ELR (cell line): ENCODE measurements at regions not wholly inside any gene's neighbourhood (a gene's known extent, or its start where the extent isn't known, plus 50 kb on each side); places are given as distances from the start of the nearest gene placed in this dataset.
"Not testable (repeated sequence)": the region's sequence is repeated elsewhere in the genome, so short reads cannot be mapped to it uniquely, and the experiment has no call there.

Experiments
- DNase-seq: peaks from one replicate; pipeline ENCODE4 v3.0.0-alpha.2; 2015; ENCODE audit warnings: low read depth

GRCh38 chr11:22444076-22444475, 105.9 kb downstream of the SLC17A6 start:
- DNase-seq, result no peak

GRCh38 chr11:22441831-22442230, 103.7 kb downstream of the SLC17A6 start:
- DNase-seq, result no peak

GRCh38 chr11:22435582-22435981, 97.4 kb downstream of the SLC17A6 start:
- DNase-seq, result not testable (repeated sequence)

- DNase-seq, result no peak
Observed at GRCh38 chr11:22433517-22433916, 95.3 kb downstream of the SLC17A6 start.

- DNase-seq, result no peak
Observed at GRCh38 chr11:22433094-22433455, 94.9 kb downstream of the SLC17A6 start.

- no peak for DNase-seq
Observed at GRCh38 chr11:22432291-22433093, 94.3 kb downstream of the SLC17A6 start.

GRCh38 chr11:22431106-22431505, 92.9 kb downstream of the SLC17A6 start:
- no peak for DNase-seq

GRCh38 chr11:22430639-22431038, 92.5 kb downstream of the SLC17A6 start:
- no peak for DNase-seq

GRCh38 chr11:22430141-22430541, 92.0 kb downstream of the SLC17A6 start:
- DNase-seq, result no peak
